Esophagus squamous epithelium (tissue), 5 donors: ENCODE measurements at regions not wholly inside any gene's neighbourhood (a gene's known extent, or its start where the extent isn't known, plus 50 kb on each side); places are given as distances from the start of the nearest gene placed in this dataset.

Experiments used
- DNase-seq: peaks from one replicate; lab custom pipeline; 2025; lab: John Stamatoyannopoulos, UW
- H3K27ac ChIP-seq, 4 donors: fragments of 200-600 bp; sonication (generic); one replicate each; pipeline ENCODE4 v1.5.1; 2016 to 2019; ENCODE audit warnings: mild to moderate bottlenecking in 1 of 4
- H3K27me3 ChIP-seq, 4 donors: fragments of 200-600 bp; sonication (generic); 1 replicate in 3 of 4; 2 replicates in 1 of 4; pipeline versions ENCODE4 v1.5.1 to v1.6.0; 2017 to 2021; ENCODE audit warnings: antibody characterized with exemption in 1 of 4
- H3K36me3 ChIP-seq, 3 donors: fragments of 200-600 bp; sonication (generic); one replicate each; pipeline ENCODE4 v1.5.1; 2016 to 2019
- H3K4me1 ChIP-seq, 3 donors: fragments of 200-600 bp; sonication (generic); one replicate each; pipeline ENCODE4 v1.5.1; 2017 to 2019
- H3K4me3 ChIP-seq, 4 donors: fragments of 200-600 bp; sonication (generic); 1 replicate in 3 of 4; 2 replicates in 1 of 4; pipeline ENCODE4 v1.5.1; 2016 to 2019; ENCODE audit warnings: mild to moderate bottlenecking in 2 of 4, moderate library complexity in 1 of 4
- H3K9me3 ChIP-seq, 3 donors: fragments of 200-600 bp; sonication (generic); one replicate each; pipeline ENCODE4 v1.5.1; 2016 to 2019
- CTCF ChIP-seq, 6 experiments: fragments of 450-650 bp in 4 of 6; fragments of 200-600 bp in 2 of 6; sonication (generic) in 2 of 6; IDR thresholded peaks; one replicate each; pipeline ENCODE4 v1.5.1; 2016 to 2019; ENCODE audit warnings: antibody characterized with exemption in 6 of 6, mild to moderate bottlenecking in 4 of 6, moderate library complexity in 4 of 6
- POLR2A ChIP-seq, 4 donors: fragments of 450-650 bp; IDR thresholded peaks; one replicate each; pipeline ENCODE4 v1.6.1; 2017; ENCODE audit warnings: antibody characterized with exemption in 4 of 4, mild to moderate bottlenecking in 4 of 4, moderate library complexity in 3 of 4
- WGBS, 2 donors: methylation state at CpG; one replicate each; pipeline ENCODE4 v1.1.5; 2018; 5-methylcytosine and 5-hydroxymethylcytosine counted together
- intact Hi-C: fragments of 100-400 bp; cut with DNase I; formaldehyde crosslinking; loops from one replicate; pipeline ENCODE4 v1.15.0; 2022
- donor health status: DM: yes; HTN: yes; CAD: no.

DNA sequence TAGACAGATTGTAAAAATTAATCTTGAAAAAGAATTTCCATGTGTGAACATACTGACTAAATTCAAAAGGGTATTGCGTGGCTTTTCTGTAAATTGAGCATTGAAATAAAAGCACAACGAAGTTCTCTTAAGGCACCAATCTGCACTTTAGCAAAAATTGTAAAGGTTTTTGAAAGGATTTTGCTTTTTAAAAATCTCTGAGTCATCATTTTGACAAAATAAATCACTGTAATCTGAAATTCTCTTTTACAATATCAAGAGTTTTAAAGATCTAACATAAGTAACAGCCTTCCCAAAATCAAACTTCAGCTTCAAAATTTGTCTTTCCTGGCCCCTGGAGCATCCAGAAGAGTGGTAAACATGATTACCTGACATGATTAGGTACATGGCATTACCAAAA is 830.9 kb upstream of the AGA start:
- Histone ChIP-seq H3K4me1 (no peaks in the 10 kb centered on the region), H3K4me3 (no peak overlapping the region), H3K27ac (no peak overlapping the region), H3K27me3 (no peaks in the 10 kb centered on the region), H3K36me3 (no peaks in the 10 kb centered on the region), H3K9me3 (no peaks in the 10 kb centered on the region)
- WGBS, 2 donors = 65 to 75% methylated on average over 2 of the region's 2 CpGs
- DNase-seq = no peak
- intact Hi-C loops = no loop called here
- TF ChIP-seq POLR2A (IDR thresholded peaks at IDR 0.05) = no peak

GRCh38 chr4:178275671-178276360 is 833.6 kb upstream of the AGA start:
- intact Hi-C loops = no loop called here
- DNase-seq = no peak

GRCh38 chr4:178280362-178280761 is 838.1 kb upstream of the AGA start:
- no peak for DNase-seq
- no peaks in the 10 kb centered on the region for H3K4me1 ChIP-seq
- no peak overlapping the region for H3K27ac ChIP-seq
- no peaks in the 10 kb centered on the region for H3K36me3 ChIP-seq
- TF ChIP-seq POLR2A (IDR thresholded peaks at IDR 0.05) (no peak), CTCF (IDR thresholded peaks at IDR 0.05) (no peak)
- intact Hi-C loops = no loop called here
- H3K9me3 ChIP-seq = no peaks in the 10 kb centered on the region
- WGBS, 2 donors = 31 to 32% methylated on average over 4 of the region's 4 CpGs
- H3K27me3 ChIP-seq = no peaks in the 10 kb centered on the region
- H3K4me3 ChIP-seq = no peak overlapping the region

More at GRCh38 chr4:178275671-178276360, 833.6 kb upstream of the AGA start:
- Histone ChIP-seq H3K27ac (no peak overlapping the region), H3K4me3 (no peak overlapping the region), H3K36me3 (no peaks in the 10 kb centered on the region), H3K9me3 (no peaks in the 10 kb centered on the region), H3K4me1 (no peaks in the 10 kb centered on the region), H3K27me3 (no peaks in the 10 kb centered on the region)
- WGBS, 2 donors = 55 to 60% methylated on average over 5 of the region's 5 CpGs
- no peak for TF ChIP-seq POLR2A (IDR thresholded peaks at IDR 0.05)
- TF ChIP-seq CTCF (IDR thresholded peaks at IDR 0.05) = no peak

DNA sequence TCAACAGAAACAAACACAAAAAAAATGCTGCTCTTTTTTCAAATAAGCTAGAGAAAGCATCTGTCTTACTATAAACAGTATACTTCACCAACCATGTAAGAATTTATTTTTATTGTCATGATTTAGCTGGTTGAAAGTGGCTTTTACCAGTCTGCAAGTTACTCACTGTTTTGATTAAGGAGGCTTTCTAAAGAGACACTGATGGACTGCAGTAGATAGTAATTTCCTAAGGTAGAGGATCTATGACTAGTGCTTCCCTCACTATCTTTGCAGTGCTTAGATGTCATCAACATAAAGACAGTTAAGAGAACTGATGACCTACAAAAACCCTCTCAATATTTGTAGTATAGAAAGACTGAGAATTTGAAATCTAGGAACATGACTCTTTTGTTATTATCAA is 846.2 kb upstream of the AGA start:
- no peak overlapping the region for H3K4me3 ChIP-seq
- no peak for DNase-seq

GRCh38 chr4:178293601-178294000 is 851.4 kb upstream of the AGA start:
- TF ChIP-seq CTCF (IDR thresholded peaks at IDR 0.05) = no peak
- TF ChIP-seq POLR2A (IDR thresholded peaks at IDR 0.05) = no peak

More for the DNA sequence above, 846.2 kb upstream of the AGA start:
- no peaks in the 10 kb centered on the region for H3K9me3 ChIP-seq
- no peaks in the 10 kb centered on the region for H3K36me3 ChIP-seq
- H3K4me1 ChIP-seq = no peaks in the 10 kb centered on the region
- no peak overlapping the region for H3K27ac ChIP-seq
- no peaks in the 10 kb centered on the region for H3K27me3 ChIP-seq
- TF ChIP-seq POLR2A (IDR thresholded peaks at IDR 0.05) = no peak
- TF ChIP-seq CTCF (IDR thresholded peaks at IDR 0.05) = no peak
- intact Hi-C loops = no loop called here

More at GRCh38 chr4:178293601-178294000, 851.4 kb upstream of the AGA start:
- peaks cover 0 to 19% (median 0%) of the 10 kb centered on the region in 3 donors for H3K9me3 ChIP-seq
- H3K36me3 ChIP-seq = no peaks in the 10 kb centered on the region
- H3K4me3 ChIP-seq = no peak overlapping the region
- WGBS, 2 donors = 70 to 82% methylated on average over 6 of the region's 6 CpGs
- intact Hi-C loops = no loop called here
- no peak for DNase-seq
- no peaks in the 10 kb centered on the region for H3K27me3 ChIP-seq
- H3K27ac ChIP-seq = no peak overlapping the region
- H3K4me1 ChIP-seq = no peaks in the 10 kb centered on the region
